ENCODE measurements at regions not wholly inside any gene's neighbourhood (a gene's known extent, or its start where the extent isn't known, plus 50 kb on each side); places are given as distances from the start of the nearest gene placed in this dataset.

GRCh38 chr1:53405737-53406136 lies 53.5 kb upstream of the DMRTB1 start:
- in situ Hi-C loops (cut with MboI; ENCODE audit: low sequenced_read_pairs, unreplicated experiment) = no loop called here
- TF ChIP-seq, protein P1, sequence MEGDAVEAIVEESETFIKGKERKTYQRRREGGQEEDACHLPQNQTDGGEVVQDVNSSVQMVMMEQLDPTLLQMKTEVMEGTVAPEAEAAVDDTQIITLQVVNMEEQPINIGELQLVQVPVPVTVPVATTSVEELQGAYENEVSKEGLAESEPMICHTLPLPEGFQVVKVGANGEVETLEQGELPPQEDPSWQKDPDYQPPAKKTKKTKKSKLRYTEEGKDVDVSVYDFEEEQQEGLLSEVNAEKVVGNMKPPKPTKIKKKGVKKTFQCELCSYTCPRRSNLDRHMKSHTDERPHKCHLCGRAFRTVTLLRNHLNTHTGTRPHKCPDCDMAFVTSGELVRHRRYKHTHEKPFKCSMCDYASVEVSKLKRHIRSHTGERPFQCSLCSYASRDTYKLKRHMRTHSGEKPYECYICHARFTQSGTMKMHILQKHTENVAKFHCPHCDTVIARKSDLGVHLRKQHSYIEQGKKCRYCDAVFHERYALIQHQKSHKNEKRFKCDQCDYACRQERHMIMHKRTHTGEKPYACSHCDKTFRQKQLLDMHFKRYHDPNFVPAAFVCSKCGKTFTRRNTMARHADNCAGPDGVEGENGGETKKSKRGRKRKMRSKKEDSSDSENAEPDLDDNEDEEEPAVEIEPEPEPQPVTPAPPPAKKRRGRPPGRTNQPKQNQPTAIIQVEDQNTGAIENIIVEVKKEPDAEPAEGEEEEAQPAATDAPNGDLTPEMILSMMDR (IDR thresholded peaks at IDR 0.05; ENCODE audit: borderline replicate concordance, control extremely low read depth, extremely low read depth, insufficient read depth, missing control alignments) = no peak
- no peak for DNase-seq (ENCODE audit: low spot score)

- TF ChIP-seq, protein P1 (IDR thresholded peaks at IDR 0.05; ENCODE audit: borderline replicate concordance, control extremely low read depth, extremely low read depth, insufficient read depth, missing control alignments) = no peak
- DNase-seq (ENCODE audit: low spot score) = peak; percentile 4
- in situ Hi-C loops (cut with MboI; ENCODE audit: low sequenced_read_pairs, unreplicated experiment) = no loop called here
Observed at GRCh38 chr1:53406551-53407235, 52.5 kb upstream of the DMRTB1 start.

DNA sequence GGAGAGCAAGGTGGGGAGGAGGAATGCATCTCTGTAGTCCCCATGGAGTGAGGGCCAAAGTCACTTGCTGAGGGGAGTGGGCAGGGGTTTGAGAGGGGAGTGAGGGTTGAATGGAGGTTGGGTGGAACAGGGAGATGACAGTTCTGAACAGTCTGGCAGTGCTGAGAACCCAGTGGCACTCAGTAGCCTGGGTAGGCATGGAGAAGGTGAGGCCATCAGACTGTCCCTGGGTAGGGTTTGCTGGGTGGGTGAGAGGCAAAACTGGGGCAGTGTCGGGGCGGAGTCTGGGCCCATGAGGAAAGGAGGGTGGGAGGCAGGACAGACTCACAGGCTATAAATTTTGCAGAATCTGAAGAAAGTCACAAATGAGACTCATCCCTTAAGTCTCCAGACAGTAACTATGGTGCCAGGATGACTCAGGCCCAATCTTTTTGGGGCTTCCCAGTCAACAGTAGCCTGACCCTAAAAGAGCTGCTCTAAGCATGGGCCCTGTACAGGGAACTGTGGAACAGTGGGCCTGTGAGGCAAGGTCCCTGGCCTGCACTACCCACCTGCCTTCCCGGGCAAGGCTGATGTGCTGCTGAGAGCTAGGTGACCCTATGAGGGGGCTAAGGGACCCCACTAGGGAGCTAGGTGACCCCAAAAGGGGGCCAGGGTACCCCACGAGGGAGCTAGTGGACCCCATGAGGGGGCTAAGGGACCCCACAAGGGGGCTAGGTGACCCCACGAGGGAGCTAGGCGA lies 51.0 kb upstream of the DMRTB1 start:
- DNase-seq (ENCODE audit: low spot score) = peak; percentile 9
- TF ChIP-seq, protein P1 (IDR thresholded peaks at IDR 0.05; ENCODE audit: borderline replicate concordance, control extremely low read depth, extremely low read depth, insufficient read depth, missing control alignments) = no peak
- in situ Hi-C loops (cut with MboI; ENCODE audit: low sequenced_read_pairs, unreplicated experiment) = no loop called here

GRCh38 chr1:53408755-53409129 lies 50.5 kb upstream of the DMRTB1 start:
- in situ Hi-C loops (cut with MboI; ENCODE audit: low sequenced_read_pairs, unreplicated experiment) = no loop called here
- DNase-seq (ENCODE audit: low spot score) = no peak
- TF ChIP-seq, protein P1 (IDR thresholded peaks at IDR 0.05; ENCODE audit: borderline replicate concordance, control extremely low read depth, extremely low read depth, insufficient read depth, missing control alignments) = no peak

DNA sequence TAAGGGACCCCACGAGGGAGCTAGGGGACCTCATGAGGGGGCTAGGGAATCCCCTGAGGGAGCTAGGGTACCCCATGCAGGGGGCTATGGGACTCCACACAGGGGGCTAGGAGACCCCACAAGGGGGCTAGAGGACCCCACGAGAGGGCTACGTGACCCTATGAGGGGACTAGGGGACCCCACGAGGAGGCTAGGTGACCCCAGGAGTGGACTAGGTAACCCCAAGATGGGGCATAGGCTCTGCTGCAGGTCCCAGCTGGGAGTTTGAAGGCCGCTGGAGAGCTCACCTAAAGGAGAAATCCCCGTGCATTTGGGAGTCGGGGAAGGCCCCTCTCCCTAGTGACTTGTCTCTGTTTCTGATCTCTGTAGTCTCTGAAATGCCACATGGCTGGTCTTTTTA lies 50.0 kb upstream of the DMRTB1 start:
- in situ Hi-C loops (cut with MboI; ENCODE audit: low sequenced_read_pairs, unreplicated experiment) = no loop called here
- TF ChIP-seq, protein P1 (IDR thresholded peaks at IDR 0.05; ENCODE audit: borderline replicate concordance, control extremely low read depth, extremely low read depth, insufficient read depth, missing control alignments) = no peak
- DNase-seq (ENCODE audit: low spot score) = no peak
